Stimulated activated CD8-positive, alpha-beta memory T cell treated with anti-CD3 and anti-CD28 coated beads, Interleukin-12 subunit alpha, Interleukin-12 subunit beta, amount 100 ng/mL, for 1 hour (primary cell): ENCODE measurements at regions not wholly inside any gene's neighbourhood (a gene's known extent, or its start where the extent isn't known, plus 50 kb on each side); places are given as distances from the start of the nearest gene placed in this dataset.
"Not testable (repeated sequence)": the region's sequence is repeated elsewhere in the genome, so short reads cannot be mapped to it uniquely, and the experiment has no call there.

ENCODE experiments used
- DNase-seq: peaks from one replicate; pipeline ENCODE4 v3.0.0-alpha.2; 2020; ENCODE audit warnings: low read depth

DNA sequence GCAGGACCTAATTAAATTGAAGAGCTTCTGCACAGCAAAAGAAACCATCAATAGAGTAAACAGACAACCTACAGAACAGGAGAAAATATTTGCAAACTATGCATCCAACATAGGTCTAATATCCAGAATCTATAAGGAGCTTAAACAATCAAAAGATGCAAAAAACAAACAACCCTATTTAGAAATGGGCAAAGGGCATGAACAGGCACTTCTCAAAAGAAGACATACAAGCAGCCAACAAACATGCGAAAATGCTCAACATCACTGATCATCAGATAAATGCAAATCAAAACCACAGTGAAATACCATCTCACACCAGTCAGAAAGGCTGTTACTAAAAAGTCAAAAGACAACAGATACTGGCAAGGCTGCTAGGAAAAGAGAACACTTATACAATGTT lies 189.2 kb downstream of the CYP26B1 start:
- not testable (repeated sequence) for DNase-seq

DNA sequence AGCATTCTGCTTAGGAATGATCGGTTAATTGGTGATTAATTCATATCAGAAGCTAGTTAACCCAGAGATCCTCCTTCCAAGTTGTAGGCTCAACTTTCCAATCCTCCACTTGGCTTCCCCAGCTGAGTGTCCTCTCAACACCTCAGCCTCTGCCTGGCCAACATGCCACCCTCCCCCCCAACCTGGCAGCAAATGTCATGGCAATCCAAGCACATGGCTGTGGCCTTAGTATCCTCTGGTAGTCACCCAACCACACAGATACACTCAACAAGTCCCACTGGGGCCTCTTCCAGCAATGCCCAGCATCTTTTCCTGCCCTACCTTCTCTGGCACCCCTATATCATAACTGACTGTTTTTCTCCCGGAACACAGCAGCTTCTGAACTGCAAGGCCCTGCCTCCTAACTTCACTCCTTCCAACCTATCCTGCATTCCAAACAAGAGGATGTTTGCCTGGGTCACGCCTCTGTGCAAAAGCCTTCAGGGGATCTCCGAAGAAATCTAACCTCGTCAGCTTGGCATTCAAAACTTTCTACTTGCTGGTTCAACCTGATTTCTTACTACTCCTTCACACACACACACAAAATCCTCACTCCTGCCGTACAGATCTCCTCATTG lies 195.0 kb downstream of the CYP26B1 start:
- DNase-seq = no peak

DNA sequence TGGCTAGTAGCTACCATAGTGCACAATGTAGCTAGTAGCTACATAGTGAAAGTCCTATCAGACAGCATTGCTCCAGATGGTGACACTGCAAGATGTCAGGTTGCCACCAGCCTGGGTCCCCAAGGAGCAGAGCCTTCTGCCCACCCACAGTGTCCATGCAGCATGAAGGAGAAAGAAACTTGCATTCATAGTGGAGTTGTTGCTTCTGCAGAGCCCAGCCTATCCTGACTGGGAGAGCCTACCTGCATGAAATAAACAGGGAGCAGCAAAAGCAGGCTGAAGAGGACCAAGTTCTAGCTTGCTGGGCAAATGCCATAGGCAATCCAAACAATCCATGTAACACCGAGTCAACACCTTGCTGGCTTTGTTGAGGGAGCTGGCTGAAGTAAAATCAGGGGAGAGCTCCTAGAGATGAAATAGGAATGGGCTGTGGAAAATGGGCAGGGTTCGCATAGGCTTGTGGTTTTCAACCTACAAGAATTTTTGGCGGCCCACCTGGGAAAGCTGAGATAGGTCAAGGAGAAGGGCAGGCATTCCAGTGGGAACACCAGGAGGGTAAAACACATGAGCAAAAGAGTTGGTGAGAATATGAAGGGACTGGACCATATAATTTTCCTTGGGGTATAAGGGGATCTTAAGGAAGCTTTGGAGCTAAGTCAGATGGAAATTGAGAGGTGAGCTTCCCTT lies 195.8 kb downstream of the CYP26B1 start:
- no peak for DNase-seq

DNA sequence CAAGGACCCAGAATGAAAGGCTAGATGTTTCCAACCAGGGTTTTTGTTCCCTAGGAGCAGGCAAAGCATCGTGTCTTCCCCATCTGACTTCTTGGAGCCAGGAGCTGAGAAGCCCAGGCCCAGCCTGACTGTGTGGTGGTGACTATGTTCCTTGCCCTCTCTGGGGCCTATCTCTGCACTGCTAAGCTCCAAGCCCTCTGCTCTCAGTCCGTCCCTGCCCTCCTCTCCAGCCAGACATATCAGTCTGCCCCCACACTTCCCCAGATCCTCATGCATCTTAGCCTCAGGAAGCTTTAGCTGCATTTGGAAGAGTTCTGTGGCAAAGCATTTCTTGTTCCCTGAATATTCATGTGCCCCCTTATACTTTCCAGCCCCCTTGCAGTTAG lies 196.6 kb downstream of the CYP26B1 start:
- no peak for DNase-seq

DNA sequence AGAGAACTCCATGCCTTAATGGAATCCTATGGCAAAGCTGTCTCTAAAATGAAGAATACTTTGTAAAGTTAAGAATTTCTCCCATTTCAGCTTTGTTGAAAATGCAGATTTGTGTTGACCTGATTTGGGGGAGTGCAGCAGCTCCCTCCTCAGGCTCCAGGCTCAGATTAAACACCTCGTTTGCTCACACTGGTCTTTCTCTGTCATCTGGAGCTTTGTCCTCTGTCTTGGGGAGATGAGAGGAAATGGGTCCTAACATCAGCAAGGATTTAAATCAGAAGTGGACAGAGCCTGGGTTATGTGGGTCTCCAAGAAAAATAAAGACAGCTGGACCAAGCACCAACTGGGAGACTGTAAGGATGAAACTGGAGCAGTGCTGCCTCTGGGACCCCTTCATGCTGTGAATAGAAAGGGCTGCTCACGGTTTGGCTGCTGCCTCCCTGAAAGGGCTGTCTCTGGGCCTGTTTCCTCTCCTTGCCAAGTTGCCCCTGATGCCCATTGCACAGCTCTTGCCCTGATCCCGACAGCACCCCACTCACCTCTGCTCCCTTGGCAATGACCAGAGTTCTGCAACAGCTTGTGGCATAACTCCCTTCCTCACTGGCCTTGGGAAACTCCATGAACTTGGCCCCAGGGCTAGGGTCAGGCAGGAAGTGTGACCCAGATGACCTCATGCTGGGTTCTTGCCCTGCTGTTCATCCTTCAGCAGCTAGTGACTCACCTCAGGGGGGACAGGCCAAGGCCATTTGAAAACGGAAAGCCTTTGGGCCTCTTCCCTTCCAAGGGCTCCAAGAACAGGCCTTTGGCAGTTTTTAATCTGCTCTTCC lies 197.2 kb downstream of the CYP26B1 start:
- no peak for DNase-seq

DNA sequence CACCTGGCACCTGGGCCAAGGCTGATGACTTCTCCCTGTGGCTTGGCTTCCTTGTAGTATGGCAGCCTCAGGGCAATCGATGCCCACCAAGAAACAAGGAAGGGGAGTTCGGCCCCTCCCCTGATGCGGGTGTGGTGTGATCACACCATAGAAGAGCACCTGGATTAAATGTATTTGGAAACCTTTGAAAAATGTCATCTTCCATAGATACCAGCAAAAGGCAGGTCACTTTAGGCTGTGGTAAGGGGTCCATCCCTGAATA lies 198.2 kb downstream of the CYP26B1 start:
- no peak for DNase-seq

DNA sequence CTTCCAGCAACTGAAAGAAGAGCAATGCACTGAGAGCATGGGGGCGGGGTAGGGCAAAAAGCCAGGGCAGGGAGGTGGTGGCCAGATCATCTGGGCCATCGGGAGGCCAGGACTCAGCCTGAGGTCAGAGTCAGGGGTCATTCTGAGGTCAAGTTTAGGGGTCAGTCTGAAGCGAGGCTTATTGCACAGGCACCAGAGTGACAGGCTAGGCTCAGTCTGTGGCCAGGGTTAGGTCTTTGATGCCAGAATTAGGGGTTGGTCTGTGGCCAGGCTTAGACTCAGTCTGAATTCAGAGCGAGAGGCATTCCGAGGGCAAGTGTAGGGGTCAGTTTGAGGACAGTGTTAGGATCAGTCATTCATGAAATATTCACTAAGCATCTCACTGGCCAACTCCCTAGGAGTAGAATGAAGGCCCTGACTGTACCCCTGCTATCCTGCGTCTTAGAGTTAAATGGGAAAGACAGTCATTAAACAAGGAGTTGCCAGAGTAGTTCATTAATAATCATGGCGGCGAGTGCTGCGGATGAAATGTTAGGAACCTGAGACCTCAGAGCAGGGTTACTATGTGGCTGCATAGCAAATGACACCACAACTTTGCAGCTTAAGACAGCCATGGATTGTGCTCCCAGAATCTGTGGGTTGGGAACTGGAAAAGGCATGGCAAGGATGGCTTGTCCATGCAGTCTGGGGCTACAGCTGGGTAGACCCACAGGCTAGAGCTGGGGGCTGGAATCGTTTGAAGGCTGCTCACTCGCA lies 198.7 kb downstream of the CYP26B1 start:
- DNase-seq = no peak

DNA sequence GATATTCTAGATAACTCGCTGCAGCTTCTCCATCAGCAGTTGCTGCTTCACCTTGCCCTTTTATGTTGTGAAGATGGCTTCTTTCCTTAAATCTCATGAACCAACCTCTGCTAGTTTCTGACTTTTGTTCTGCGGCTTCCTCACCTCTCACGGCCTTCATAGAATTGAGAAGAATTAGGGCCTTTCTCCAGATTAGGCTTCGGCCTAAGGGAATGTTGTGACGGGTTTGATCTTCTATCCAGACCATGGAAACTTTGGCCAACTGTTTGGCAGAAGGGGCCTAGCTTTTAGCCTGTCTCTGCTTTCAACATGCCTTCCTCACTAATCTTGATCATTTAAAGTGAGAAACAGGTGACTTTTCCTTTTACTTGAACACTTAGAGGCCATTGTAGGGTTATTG lies 199.9 kb downstream of the CYP26B1 start:
- DNase-seq = no peak

DNA sequence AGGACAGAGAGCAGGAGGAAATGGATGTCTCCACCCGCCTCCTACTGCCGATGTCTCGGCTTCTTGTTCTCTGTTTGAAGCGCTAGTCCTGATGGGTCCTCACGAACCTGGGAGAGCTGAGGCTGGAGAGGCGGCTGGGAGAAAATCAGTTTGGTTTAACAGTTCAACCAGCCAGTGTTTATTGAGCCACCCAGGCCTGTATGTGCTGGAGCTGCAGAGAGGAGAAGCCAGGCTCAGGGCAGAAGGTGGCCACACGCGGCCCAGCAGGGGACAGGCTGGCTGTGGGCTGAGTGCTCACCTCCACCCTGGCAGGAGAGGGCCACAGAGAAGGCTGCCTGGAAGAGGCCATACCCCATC lies 202.1 kb downstream of the CYP26B1 start:
- no peak for DNase-seq

DNA sequence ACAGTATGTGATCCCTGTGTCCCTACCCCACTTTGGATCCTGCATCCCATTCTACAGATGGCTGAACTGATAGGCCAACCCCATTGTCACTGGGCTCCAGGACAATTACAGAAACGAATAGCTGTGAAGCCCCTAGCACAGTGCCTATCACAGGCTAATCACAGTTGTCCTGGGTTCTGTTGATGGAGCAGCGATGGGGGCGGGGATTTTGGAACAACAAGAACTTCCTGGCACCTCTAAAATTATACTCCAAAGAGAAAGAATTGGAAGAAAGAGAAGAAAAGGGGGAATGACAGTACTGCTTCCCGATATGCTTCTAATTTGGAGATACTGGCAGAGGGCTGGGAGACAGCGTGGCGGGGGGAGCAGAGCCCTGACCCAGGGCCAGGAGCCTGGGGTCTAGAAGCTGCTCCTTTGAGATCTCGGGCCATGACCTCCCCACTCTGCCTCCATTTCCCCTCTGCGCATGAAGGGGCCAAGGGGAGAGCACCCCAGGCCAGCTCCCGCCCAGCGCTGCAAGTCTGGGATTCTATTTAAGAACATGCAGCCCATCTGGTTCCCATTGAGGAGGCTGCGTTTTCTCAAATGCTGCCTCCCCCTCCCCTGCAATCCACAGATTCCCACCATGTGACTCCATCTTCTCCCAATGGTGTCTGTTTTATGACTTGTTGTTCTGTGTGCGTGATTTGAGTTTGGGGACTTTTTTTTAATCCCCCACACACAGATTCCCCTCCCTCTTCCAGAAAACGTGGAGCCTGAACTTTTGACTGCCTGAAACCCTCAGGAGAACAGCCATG lies 202.7 kb downstream of the CYP26B1 start:
- DNase-seq = no peak

DNA sequence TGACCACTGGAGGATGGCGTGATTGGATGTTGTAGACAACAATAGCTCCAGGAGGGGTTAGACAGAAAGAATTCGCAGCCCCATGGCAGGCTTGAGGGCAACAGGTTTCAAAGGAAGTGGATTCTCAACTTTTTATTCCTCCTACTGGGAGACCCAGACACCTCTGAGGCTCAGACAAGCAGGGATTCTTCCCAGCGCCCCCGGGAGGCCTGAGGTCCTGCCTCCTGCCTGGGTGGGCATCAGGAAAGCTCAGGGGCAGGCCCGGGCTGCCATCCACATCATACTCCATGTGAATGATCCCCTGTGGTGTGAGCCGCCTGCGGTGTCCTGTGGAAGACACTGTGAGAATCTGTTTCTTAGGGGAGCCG lies 203.5 kb downstream of the CYP26B1 start:
- no peak for DNase-seq

DNA sequence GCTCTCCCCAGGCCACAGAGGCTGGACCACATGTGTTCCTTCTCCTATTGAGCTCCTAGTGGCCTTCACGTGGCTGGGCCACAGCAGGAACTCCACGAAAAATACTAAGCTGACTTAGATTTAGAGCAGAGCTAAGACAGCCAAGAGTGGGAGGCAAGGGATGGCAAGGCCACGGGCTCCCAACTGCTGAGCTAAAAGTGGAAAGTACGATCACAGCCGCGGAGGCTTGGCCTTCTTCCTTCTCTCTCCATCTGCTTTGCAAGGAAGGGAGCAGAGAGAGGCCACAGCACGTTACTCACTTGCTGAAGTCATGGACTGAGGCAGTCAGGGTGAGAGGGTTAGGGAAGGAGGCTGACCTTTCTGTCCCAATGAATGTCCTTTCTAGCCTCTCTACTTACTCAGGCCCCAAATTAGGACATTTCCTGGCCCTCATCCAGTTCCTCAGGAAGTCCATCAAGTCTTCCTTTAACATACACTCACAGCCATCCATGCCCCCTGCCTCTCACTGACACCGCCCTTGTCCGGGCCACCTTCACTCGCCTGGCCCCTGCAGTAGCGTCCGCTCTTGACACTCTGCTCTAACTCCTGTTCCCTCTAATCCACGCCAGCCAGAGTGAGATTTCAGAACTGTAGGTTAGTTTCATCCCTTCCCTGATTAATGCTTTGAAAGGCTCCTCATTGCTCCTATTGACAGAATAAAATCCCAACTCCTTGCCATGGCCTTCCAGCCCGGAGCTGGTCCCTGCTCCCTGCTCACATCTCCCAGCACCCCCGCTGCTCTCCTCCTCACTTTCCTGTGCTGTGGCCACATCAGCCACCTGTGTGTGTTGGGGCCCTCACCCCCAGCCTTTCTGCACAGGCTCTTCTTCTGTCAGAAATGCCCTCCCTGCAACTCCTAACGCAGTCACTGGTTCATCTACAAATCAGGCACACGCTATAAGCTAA lies 204.2 kb downstream of the CYP26B1 start:
- DNase-seq = no peak

DNA sequence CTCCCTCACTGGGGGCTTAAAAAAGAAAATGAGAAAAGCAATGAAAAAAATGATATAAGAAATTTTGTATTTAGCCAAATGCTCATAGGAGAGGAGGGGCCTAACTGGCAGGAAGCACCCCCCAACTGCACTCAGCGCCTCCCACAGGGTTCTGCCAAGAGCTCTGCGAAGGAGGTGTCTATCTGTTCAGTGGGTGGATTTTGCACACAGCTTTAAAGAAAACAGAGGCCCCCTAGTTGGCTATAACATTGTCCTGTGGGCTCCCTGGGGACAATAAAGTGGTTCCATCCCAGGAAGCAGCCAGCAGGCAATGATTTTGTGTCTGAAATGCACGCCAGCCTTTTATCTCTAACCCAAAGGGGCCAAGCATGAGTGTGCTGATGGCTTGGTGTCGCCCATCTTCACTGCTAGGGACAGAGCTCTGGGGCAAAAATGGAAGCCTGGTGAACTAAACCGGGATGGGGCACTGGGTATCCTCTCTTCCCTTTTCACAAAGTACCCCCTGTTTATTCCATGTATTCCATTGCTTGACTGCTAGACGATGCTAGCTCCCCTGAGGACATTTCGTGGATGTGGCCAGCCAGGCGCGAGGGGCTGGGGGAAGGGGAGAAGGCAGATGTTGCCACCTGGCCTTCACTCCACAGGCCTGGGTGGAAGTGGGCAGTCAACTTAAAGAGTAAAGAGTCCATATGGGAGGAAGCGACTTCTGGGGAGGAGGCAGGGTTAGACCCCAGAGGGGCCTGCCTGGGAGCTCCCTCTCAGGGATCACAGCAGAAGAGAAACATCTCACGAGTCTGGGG lies 205.7 kb downstream of the CYP26B1 start:
- DNase-seq = no peak

DNA sequence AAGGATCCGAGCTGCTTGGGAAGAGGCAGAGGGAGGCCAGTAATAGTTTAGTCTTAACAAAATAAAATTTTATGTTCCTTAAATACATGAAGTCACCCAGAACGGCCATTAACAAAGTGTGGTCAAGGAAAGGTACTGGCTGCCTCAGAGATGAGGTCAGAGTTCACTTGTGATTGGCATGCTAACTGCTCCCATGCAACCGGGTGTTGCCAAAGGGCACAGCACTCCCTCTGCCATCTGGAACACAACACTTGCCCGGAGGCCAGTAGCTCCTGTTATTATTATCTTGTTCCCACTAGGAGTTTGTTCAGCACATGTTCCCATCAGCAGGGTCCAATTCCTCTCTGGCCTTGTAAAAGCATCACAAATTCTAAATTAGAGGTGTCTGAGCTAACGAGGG lies 207.0 kb downstream of the CYP26B1 start:
- DNase-seq = no peak

DNA sequence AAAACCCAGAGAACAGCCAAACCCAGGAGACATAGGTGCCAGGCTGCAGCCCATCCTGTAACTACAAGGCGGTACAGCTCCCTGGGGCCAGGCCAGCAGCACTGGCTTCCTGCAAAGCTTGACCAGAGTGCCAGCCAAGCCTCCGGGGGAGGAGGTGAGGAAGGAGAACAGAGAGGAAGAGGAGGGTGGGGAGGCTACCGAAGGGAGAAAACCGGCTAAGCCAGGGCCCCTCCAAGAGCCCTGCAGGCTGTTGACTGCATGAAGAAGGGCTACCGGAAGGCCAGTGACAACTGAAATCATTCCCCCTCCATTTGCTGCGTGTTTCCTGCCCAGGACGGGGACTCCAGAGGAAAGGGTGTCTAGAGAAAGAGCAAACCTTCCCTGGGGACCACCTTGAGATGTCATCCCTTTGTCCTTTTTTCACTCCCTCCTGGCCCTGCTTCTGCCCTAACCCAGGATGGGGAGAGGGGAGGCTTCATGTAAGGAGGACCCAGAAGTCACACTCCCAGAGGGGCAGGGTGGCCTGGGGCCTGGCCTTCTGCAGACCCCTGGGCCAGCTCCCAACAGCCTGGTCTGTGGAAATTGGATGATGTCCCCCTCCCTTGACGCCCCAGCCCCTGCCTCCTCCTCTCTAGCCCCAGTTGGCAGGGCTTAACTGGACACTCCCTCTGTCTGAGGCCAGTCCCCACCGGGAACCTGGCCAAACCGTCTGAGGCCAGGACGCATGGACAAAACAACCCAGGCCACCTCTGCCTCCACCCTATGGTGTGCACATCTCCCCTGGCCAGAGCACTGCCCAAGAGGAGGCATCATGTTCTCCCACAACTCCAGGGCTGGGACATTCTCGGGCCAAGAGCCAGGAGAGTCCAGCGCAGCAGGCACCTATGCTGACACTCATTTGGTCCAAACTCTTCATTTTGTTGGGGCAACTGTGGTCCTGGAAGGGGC lies 207.8 kb downstream of the CYP26B1 start:
- no peak for DNase-seq

DNA sequence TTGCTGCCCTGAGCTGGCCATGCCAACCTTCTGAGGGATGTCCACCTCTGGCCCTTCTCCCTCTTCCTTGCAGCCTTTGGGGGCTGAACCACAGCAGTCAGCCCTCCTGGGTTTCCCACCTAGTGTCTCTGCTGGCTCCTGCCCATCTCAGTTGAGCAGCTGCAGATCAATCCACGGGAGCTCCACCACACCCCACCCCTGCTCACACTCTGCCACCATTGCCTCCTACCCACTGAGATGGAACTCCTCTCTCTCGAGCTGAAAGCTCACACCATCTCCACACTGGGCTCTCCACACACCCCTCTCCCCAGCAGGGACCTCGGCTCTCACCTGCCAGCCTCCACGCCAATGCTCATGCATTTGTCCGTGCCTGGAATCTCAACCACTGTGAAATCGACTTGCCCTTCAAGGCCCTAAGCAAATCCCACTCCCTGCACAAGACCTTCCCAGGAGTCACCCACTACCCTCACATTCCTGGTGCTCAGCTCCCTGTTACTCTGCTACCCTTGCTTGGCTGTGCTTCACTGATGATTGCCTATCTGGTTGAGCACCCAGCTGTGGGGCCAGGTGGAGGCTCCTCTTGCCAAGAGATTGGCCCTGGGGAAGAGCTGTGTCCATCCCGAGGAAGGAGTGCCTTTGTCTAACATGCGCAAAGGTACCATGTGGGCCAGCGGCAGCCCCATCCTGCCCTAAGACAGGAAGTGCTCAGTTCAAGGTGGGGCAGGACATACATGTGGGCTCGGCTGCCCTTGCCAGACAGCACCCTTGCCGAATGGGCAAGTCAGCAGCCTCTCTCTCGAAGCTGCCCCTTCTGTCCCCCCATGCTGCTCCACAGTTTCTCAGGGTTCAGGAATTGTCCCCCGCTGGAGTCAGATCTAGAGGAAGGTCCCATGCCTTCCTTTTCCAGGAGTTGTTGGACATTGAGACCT lies 208.7 kb downstream of the CYP26B1 start:
- no peak for DNase-seq

DNA sequence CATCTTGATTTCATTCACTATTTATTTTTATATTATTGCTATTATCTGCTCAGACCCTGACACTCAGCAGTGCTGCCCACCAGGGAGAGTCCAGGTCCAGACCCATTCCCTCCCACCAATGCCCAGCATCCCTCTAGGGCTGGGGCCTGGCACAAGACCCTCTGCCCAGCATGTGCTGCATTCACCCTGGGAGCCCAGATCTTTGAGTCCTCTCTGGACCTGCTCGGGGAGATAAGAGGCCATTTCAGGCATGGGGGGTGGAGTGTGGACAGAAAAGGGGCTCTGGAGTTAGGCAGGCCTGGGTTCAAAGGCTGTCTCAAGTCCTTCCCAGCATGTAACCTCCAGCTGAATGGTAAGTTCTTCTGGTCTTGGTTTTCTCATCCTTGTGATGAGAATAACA lies 209.6 kb downstream of the CYP26B1 start:
- no peak for DNase-seq

DNA sequence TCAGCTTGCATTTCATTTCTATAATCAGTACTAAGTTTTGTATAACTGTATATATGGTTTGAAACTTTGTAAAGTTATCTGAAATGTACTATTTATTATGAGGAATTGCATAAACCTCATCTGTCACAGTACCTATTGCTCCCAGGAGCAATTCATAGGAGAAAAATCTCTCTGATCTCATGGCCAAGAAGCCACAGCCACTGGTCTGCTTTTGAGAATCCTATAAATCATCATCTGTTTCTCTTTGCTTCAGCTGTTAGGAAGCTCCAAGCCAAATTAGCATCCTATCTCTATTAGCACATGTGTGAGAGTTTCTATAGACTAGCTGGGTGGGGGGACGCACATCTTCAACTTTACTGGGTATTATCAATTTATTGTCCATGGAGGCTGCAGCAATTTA lies 210.3 kb downstream of the CYP26B1 start:
- no peak for DNase-seq
